ENCODE measurements at regions not wholly inside any gene's neighbourhood (a gene's known extent, or its start where the extent isn't known, plus 50 kb on each side); places are given as distances from the start of the nearest gene placed in this dataset.

GRCh38 chr21:33158654-33159053 lies 71.1 kb upstream of the IFNAR2 start:
- H3K4me1 ChIP-seq, result no peaks in the 10 kb centered on the region
- 62 to 79% methylated on average over 1 of the region's 1 CpG for WGBS, 2 donors
- no peak for DNase-seq
- H3K27ac ChIP-seq, result no peak overlapping the region
- no peaks in the 10 kb centered on the region for H3K9me3 ChIP-seq
- no peak overlapping the region for H3K4me3 ChIP-seq
- no peak for FAIRE-seq
- TF ChIP-seq CTCF (IDR thresholded peaks at IDR 0.05), result no peak
- ATAC-seq, result no peak
- H3K27me3 ChIP-seq, result no peaks in the 10 kb centered on the region
- H3K36me3 ChIP-seq, result no peaks in the 10 kb centered on the region
- intact Hi-C loops (cut with DNase I), result no loop called here

GRCh38 chr21:33162436-33162951 lies 67.2 kb upstream of the IFNAR2 start:
- intact Hi-C loops (cut with DNase I), result no loop called here
- Histone ChIP-seq H3K27me3 (no peaks in the 10 kb centered on the region), H3K9me3 (no peaks in the 10 kb centered on the region), H3K4me1 (no peaks in the 10 kb centered on the region), H3K27ac (no peak overlapping the region), H3K36me3 (no peaks in the 10 kb centered on the region), H3K4me3 (no peak overlapping the region)
- no peak for FAIRE-seq
- no peak for ATAC-seq
- DNase-seq, result no peak
- 42 to 49% methylated on average over 15 of the region's 15 CpGs for WGBS, 2 donors
- no peak for TF ChIP-seq CTCF (IDR thresholded peaks at IDR 0.05)

- no peaks in the 10 kb centered on the region for H3K4me1 ChIP-seq
- DNase-seq (no peak), FAIRE-seq (no peak), ATAC-seq (peak in 1 of 4 donors; percentile 18)
- 66 to 77% methylated on average over 6 of the region's 6 CpGs for WGBS, 2 donors
- H3K9me3 ChIP-seq, result no peaks in the 10 kb centered on the region
- H3K27ac ChIP-seq, result no peak overlapping the region
- H3K36me3 ChIP-seq, result no peaks in the 10 kb centered on the region
- no peaks in the 10 kb centered on the region for H3K27me3 ChIP-seq
- intact Hi-C loops (cut with DNase I), result no loop called here
- TF ChIP-seq CTCF (IDR thresholded peaks at IDR 0.05), result no peak
- H3K4me3 ChIP-seq, result no peak overlapping the region
Observed at GRCh38 chr21:33168886-33169285, 60.9 kb upstream of the IFNAR2 start.

- FAIRE-seq (no peak), DNase-seq (no peak), ATAC-seq (peak in 1 of 4 donors; percentile 45)
- WGBS, 2 donors, result 71 to 82% methylated on average over 14 of the region's 14 CpGs
- Histone ChIP-seq H3K4me3 (no peak overlapping the region), H3K27me3 (no peaks in the 10 kb centered on the region), H3K27ac (no peak overlapping the region), H3K36me3 (no peaks in the 10 kb centered on the region), H3K4me1 (no peaks in the 10 kb centered on the region), H3K9me3 (no peaks in the 10 kb centered on the region)
- TF ChIP-seq CTCF (IDR thresholded peaks at IDR 0.05), result no peak
- intact Hi-C loops (cut with DNase I), result no loop called here
Observed at GRCh38 chr21:33169359-33169758, 60.4 kb upstream of the IFNAR2 start.

GRCh38 chr21:33171616-33172169 lies 58.0 kb upstream of the IFNAR2 start:
- TF ChIP-seq CTCF (IDR thresholded peaks at IDR 0.05), result no peak
- Histone ChIP-seq H3K9me3 (no peaks in the 10 kb centered on the region), H3K36me3 (no peaks in the 10 kb centered on the region), H3K4me3 (no peak overlapping the region), H3K4me1 (no peaks in the 10 kb centered on the region), H3K27me3 (no peaks in the 10 kb centered on the region), H3K27ac (no peak overlapping the region)
- 56 to 60% methylated on average over 8 of the region's 8 CpGs for WGBS, 2 donors
- ATAC-seq (no peak), DNase-seq (no peak), FAIRE-seq (no peak)
- intact Hi-C loops (cut with DNase I), result no loop called here

All from pancreas (tissue), 10 donors.